GM12878 (cell line): ENCODE measurements at regions not wholly inside any gene's neighbourhood (a gene's known extent, or its start where the extent isn't known, plus 50 kb on each side); places are given as distances from the start of the nearest gene placed in this dataset.
"Not testable (repeated sequence)": the region's sequence is repeated elsewhere in the genome, so short reads cannot be mapped to it uniquely, and the experiment has no call there.

Experiments used
- ATAC-seq: fragments of 200-7000 bp; cut with Tn5 transposase; 3 replicates; pipeline ENCODE4 v1.9.1; 2020; ENCODE audit warnings: mild to moderate bottlenecking, moderate library complexity
- BruUV-seq: library from RNA; stranded (reverse); fragments of 400-500 nt; replicated peaks from 2 replicates; lab custom pipeline; 2021; lab: Mats Ljungman, UMichigan
- CTCF ChIA-PET: fragments of 300-600 bp; sonication (Branson Sonifier 250); formaldehyde crosslinking; extraction: SDS; loops from one replicate; lab custom pipeline; 2021; ENCODE audit warnings: inconsistent platforms; lab: Yijun Ruan, JAX
- POLR2A ChIA-PET: fragments of 350-600 bp; formaldehyde crosslinking; extraction: SDS; loops from one replicate; lab custom pipeline; 2021; ENCODE audit warnings: inconsistent platforms; lab: Charles Lee
- RAD21 ChIA-PET: fragments of 300-600 bp; sonication (Branson Sonifier 250); formaldehyde crosslinking; loops from one replicate; lab custom pipeline; 2023; ENCODE audit warnings: antibody characterized with exemption; ENCODE audit not compliant: unreplicated experiment; lab: Charles Lee
- SMC1A ChIA-PET: fragments of 300-600 bp; sonication (Branson Sonifier 250); formaldehyde crosslinking; loops from one replicate; lab custom pipeline; 2023; ENCODE audit not compliant: unreplicated experiment, uncharacterized antibody; lab: Charles Lee
- DNase-seq: peaks from one replicate; pipeline ENCODE4 v3.0.0-alpha.2; 2011; ENCODE audit warnings: low read depth, low spot score
- FAIRE-seq: peaks from 3 replicates; lab custom pipeline; 2011; peaks lifted over from hg19 to GRCh38; lab: Jason Lieb, UNC
- H2AFZ ChIP-seq: 2 replicates; pipeline ENCODE4 v1.6.0; 2011; ENCODE audit warnings: low read depth, low read length, control low read depth; ENCODE audit not compliant: control insufficient read depth
- H3K27ac ChIP-seq: 2 replicates; pipeline ENCODE4 v1.5.1; 2011; ENCODE audit warnings: control low read depth; ENCODE audit not compliant: control insufficient read depth, insufficient read depth
- H3K27me3 ChIP-seq, 2 experiments: replicated peaks in 1 of 2; 2 replicates each; pipeline versions ENCODE4 v1.6.0 to v1.6.1; 2011; ENCODE audit warnings: low read length in 1 of 2; ENCODE audit not compliant: control insufficient read depth in 2 of 2, insufficient read depth in 2 of 2
- H3K36me3 ChIP-seq, 2 experiments: 2 replicates each; pipeline ENCODE4 v1.5.1; 2011; ENCODE audit warnings: low read length in 1 of 2; ENCODE audit not compliant: control insufficient read depth in 2 of 2, insufficient read depth in 2 of 2
- H3K4me1 ChIP-seq: 2 replicates; pipeline ENCODE4 v1.6.1; 2011; ENCODE audit warnings: mild to moderate bottlenecking, low read length, moderate library complexity, mixed read lengths; ENCODE audit not compliant: control insufficient read depth, insufficient read depth
- H3K4me2 ChIP-seq: 2 replicates; pipeline ENCODE4 v1.6.0; 2011; ENCODE audit warnings: control low read depth; ENCODE audit not compliant: control insufficient read depth, insufficient read depth
- H3K4me3 ChIP-seq: fragments of 200-600 bp; sonication (generic); 2 replicates; pipeline ENCODE4 v1.5.1; 2016
- H3K79me2 ChIP-seq: 2 replicates; pipeline ENCODE4 v1.6.0; 2011; ENCODE audit warnings: low read length; ENCODE audit not compliant: control insufficient read depth, insufficient read depth
- H3K9ac ChIP-seq: 2 replicates; pipeline ENCODE4 v1.8.0; 2011; ENCODE audit warnings: low read length, control low read depth, mixed read lengths; ENCODE audit not compliant: control insufficient read depth, insufficient read depth
- H3K9me3 ChIP-seq: replicated peaks from 3 replicates; pipeline ENCODE4 v1.5.1; 2011; ENCODE audit warnings: mild to moderate bottlenecking, low read length; ENCODE audit not compliant: control insufficient read depth, insufficient read depth
- H4K20me1 ChIP-seq: 2 replicates; pipeline ENCODE4 v1.6.0; 2011; ENCODE audit not compliant: control insufficient read depth, insufficient read depth
- BRCA1 ChIP-seq: IDR thresholded peaks from 2 replicates; pipeline ENCODE4 v1.6.1; 2011; ENCODE audit warnings: low read depth, low read length, improper control_type of control experiment
- CREM ChIP-seq: IDR thresholded peaks from 2 replicates; pipeline ENCODE4 v1.6.1; 2014; ENCODE audit warnings: antibody characterized with exemption, low read depth
- E2F4 ChIP-seq: IDR thresholded peaks from 2 replicates; pipeline ENCODE4 v1.6.1; 2012; ENCODE audit warnings: low read depth, low read length, improper control_type of control experiment
- EP300 ChIP-seq, 2 experiments: fragments of 150-350 bp in 1 of 2; IDR thresholded peaks; 2 replicates each; pipeline ENCODE4 v1.6.1; 2011 to 2012; ENCODE audit warnings: low read depth in 2 of 2, low read length in 2 of 2, borderline replicate concordance in 1 of 2, improper control_type of control experiment in 1 of 2, inconsistent platforms in 1 of 2; ENCODE audit not compliant: control insufficient read depth in 1 of 2
- GATAD2B ChIP-seq: fragments of 450-650 bp; conservative IDR thresholded peaks from 2 replicates; pipeline ENCODE4 v1.6.1; 2017; ENCODE audit warnings: low read depth, mild to moderate bottlenecking, moderate library complexity
- HDAC2 ChIP-seq: fragments of 200-600 bp; sonication (generic); IDR thresholded peaks from 2 replicates; pipeline ENCODE4 v1.6.1; 2017
- MXI1 ChIP-seq: fragments of 150-350 bp; IDR thresholded peaks from 2 replicates; pipeline ENCODE4 v1.6.1; 2011; ENCODE audit warnings: low read depth, mild to moderate bottlenecking, inconsistent platforms, low read length, improper control_type of control experiment
- NBN ChIP-seq: fragments of 450-650 bp; IDR thresholded peaks from 2 replicates; pipeline ENCODE4 v1.6.1; 2016
- PKNOX1 ChIP-seq: fragments of 450-650 bp; IDR thresholded peaks from 2 replicates; pipeline ENCODE4 v1.6.1; 2016; ENCODE audit warnings: mild to moderate bottlenecking
- SUPT20H ChIP-seq: IDR thresholded peaks from 2 replicates; pipeline ENCODE4 v1.6.1; 2011; ENCODE audit warnings: low read depth, mild to moderate bottlenecking, low read length, moderate library complexity, borderline replicate concordance; ENCODE audit not compliant: control insufficient read depth
- USF2 ChIP-seq: IDR thresholded peaks from 2 replicates; pipeline ENCODE4 v1.6.1; 2011; ENCODE audit warnings: low read depth, low read length, improper control_type of control experiment, borderline replicate concordance
- ZBTB33 ChIP-seq: fragments of 450-650 bp; IDR thresholded peaks from 2 replicates; pipeline ENCODE4 v1.6.1; 2017; ENCODE audit warnings: mild to moderate bottlenecking
- WGBS: methylation state at CpG from one replicate; pipeline ENCODE4 v1.1.6; 2016; ENCODE audit warnings: low lambda C conversion rate; ENCODE audit not compliant: insufficient replicate concordance, insufficient coverage; ENCODE audit errors: missing lambda C conversion rate; 5-methylcytosine and 5-hydroxymethylcytosine counted together
- in situ Hi-C: fragments of 300-500 bp; cut with MboI; formaldehyde crosslinking; loops from 9 replicates; pipeline ENCODE4 v1.14.3; 2018; ENCODE audit warnings: mixed read lengths
- intact Hi-C: fragments of 100-400 bp; cut with micrococcal nuclease; formaldehyde crosslinking; loops from one replicate; pipeline ENCODE4 v1.14.2; 2022; ENCODE audit not compliant: unreplicated experiment

DNA sequence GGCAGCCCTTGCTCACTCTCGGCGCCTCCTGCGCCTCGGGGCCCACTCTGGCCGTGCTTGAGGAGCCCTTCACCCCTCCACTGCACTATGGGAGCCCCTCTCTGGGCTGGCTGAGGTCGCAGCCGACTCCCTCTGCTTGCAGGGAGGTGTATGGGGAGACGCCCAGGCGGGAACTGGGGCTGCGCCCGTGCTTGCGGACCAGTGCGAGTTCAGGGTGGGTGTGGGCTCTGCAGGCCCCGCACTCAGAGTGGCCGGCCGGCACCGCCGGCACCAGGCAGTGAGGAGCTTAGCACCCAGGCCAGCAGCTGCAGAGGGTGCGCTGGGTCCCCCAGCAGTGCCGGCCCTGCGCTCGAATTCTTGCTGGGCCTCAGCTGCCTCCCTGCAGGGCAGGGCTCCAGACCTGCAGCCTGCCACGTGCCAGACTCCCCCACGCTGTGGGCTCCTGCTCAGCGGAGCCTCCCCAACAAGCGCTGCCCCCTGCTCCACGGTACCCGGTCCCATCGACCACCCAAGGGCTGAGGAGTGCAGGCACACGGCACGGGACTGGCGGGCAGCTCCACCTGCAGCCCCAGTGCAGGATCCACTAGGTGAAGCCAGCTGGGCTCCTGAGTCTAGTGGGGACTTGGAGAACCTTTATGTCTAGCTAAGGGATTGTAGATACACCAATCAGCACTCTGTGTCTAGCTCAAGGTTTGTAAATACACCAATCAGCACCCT, 54.0 kb upstream of the WWC2 start:
- DNase-seq, in situ Hi-C loops, H3K27ac ChIP-seq, H2AFZ ChIP-seq, CTCF ChIA-PET, H3K27me3 ChIP-seq, H3K4me3 ChIP-seq, H3K4me1 ChIP-seq, RAD21 ChIA-PET, H4K20me1 ChIP-seq, H3K9ac ChIP-seq, H3K4me2 ChIP-seq, intact Hi-C loops, BruUV-seq, H3K79me2 ChIP-seq, FAIRE-seq, ATAC-seq, H3K9me3 ChIP-seq, POLR2A ChIA-PET, H3K36me3 ChIP-seq: not testable (repeated sequence)
- WGBS, result 69% methylated on average over 29 of the region's 32 CpGs
- SMC1A ChIA-PET, result interaction anchor here (0.6 kb wide), 1 partner anchor 84 kb away, joined by 3 read pairs; no protein-coding TSS in a partner anchor

GRCh38 chr4:183038436-183038835, 60.6 kb upstream of the WWC2 start:
- no peak for DNase-seq
- RAD21 ChIA-PET, result no interaction called here
- no peaks in the 10 kb centered on the region for H3K27me3 ChIP-seq
- no peaks in the 10 kb centered on the region for H3K4me1 ChIP-seq
- no peak overlapping the region for H3K27ac ChIP-seq
- BruUV-seq, result no TSS peak
- H3K4me3 ChIP-seq, result no peak overlapping the region
- WGBS, result 0% methylated on average over 3 of the region's 3 CpGs
- H3K9me3 ChIP-seq, result no peaks in the 10 kb centered on the region
- ATAC-seq, result no peak
- SMC1A ChIA-PET, result no interaction called here
- no peak overlapping the region for H3K9ac ChIP-seq
- CTCF ChIA-PET, result no interaction called here
- no peaks in the 10 kb centered on the region for H3K79me2 ChIP-seq
- no peaks in the 10 kb centered on the region for H4K20me1 ChIP-seq
- H2AFZ ChIP-seq, result no peak overlapping the region
- POLR2A ChIA-PET, result no interaction called here
- no peak for FAIRE-seq
- in situ Hi-C loops (no loop called here), intact Hi-C loops (no loop called here)
- H3K36me3 ChIP-seq, result no peaks in the 10 kb centered on the region
- H3K4me2 ChIP-seq, result no peak overlapping the region
- no peak for TF ChIP-seq E2F4
- TF ChIP-seq PKNOX1, result no peak
- TF ChIP-seq USF2, result no peak
- no peak for TF ChIP-seq EP300 (IDR thresholded peaks at IDR 0.05; ENCODE audit: borderline replicate concordance in 1 of 2, control insufficient read depth in 1 of 2, low read depth in 2 of 2, low read length in 2 of 2)
- TF ChIP-seq SUPT20H, result no peak
- no peak for TF ChIP-seq CREM
- no peak for TF ChIP-seq HDAC2
- TF ChIP-seq BRCA1, result no peak
- TF ChIP-seq ZBTB33, result no peak
- TF ChIP-seq MXI1, result no peak
- TF ChIP-seq NBN, result no peak
- no peak for TF ChIP-seq GATAD2B
